ENCODE measurements at regions not wholly inside any gene's neighbourhood (a gene's known extent, or its start where the extent isn't known, plus 50 kb on each side); places are given as distances from the start of the nearest gene placed in this dataset.

DNA sequence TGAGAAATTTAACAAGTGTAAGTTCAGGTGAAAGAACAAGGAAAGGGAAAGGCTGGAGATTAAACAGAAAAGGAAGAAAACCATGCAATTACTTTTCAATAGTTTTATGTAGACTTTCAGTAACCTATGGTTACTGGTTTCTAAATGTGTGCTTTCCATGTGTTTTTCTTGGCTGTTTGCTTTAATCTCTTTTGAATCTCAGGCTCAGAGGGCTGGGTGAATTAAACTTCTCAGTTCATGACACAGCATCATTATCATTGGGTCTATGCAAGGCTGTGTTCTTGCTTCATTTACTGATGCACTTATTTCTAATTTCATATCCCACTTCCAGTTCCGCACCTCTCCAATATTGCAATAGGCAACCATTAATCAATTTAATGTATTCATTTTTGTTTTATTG, 266.5 kb upstream of the UGT8 start:
- TF ChIP-seq POLR2AphosphoS5 (IDR thresholded peaks at IDR 0.05; ENCODE audit: low read depth, low read length) = no peak
- no peak for TF ChIP-seq POLR2A (IDR thresholded peaks at IDR 0.05; ENCODE audit: low read depth, low read length)
- no peak for TF ChIP-seq POU2F2 (IDR thresholded peaks at IDR 0.05; ENCODE audit: low read depth, low read length)

All from GM12891 (cell line).